RWPE2 (cell line): ENCODE measurements at regions not wholly inside any gene's neighbourhood (a gene's known extent, or its start where the extent isn't known, plus 50 kb on each side); places are given as distances from the start of the nearest gene placed in this dataset.
A peak's percentile ranks its signal among the peaks of the same experiment; 100 is the strongest.

ENCODE experiments used
- ATAC-seq: fragments of 200-7000 bp; cut with Tn5 transposase; 3 replicates; pipeline ENCODE4 v1.9.1; 2021; ENCODE audit warnings: low read depth
- DNase-seq: peaks from one replicate; pipeline ENCODE4 v3.0.0-alpha.2; 2020; ENCODE audit warnings: low spot score
- H3K27ac ChIP-seq: fragments of 450-650 bp; 2 replicates; pipeline ENCODE4 v1.5.1; 2017; ENCODE audit warnings: mild to moderate bottlenecking; ENCODE audit not compliant: poor library complexity, severe bottlenecking
- H3K27me3 ChIP-seq: fragments of 250-450 bp; sonication (Bioruptor Pico); 2 replicates; pipeline ENCODE4 v1.5.1; 2021; ENCODE audit warnings: mild to moderate bottlenecking, moderate library complexity; ENCODE audit not compliant: insufficient read depth, poor library complexity, severe bottlenecking
- H3K36me3 ChIP-seq: fragments of 250-450 bp; sonication (Bioruptor Pico); 2 replicates; pipeline ENCODE4 v1.5.1; 2020; ENCODE audit warnings: low read depth, mild to moderate bottlenecking, moderate library complexity
- H3K4me1 ChIP-seq: fragments of 250-450 bp; sonication (Bioruptor Pico); 2 replicates; pipeline ENCODE4 v1.5.1; 2021; ENCODE audit warnings: mild to moderate bottlenecking, moderate library complexity; ENCODE audit not compliant: insufficient read depth, poor library complexity, severe bottlenecking
- H3K4me3 ChIP-seq: fragments of 250-450 bp; sonication (Bioruptor Pico); 2 replicates; pipeline ENCODE4 v1.5.1; 2021; ENCODE audit warnings: mild to moderate bottlenecking, moderate library complexity; ENCODE audit not compliant: severe bottlenecking
- H3K9me3 ChIP-seq: fragments of 250-450 bp; sonication (Bioruptor Pico); 2 replicates; pipeline ENCODE4 v1.5.1; 2021; ENCODE audit warnings: mild to moderate bottlenecking, moderate library complexity; ENCODE audit not compliant: severe bottlenecking
- CTCF ChIP-seq: fragments of 450-650 bp; IDR thresholded peaks from one replicate; pipeline ENCODE4 v1.5.1; 2017; ENCODE audit warnings: mild to moderate bottlenecking, moderate library complexity; ENCODE audit not compliant: poor library complexity, severe bottlenecking

DNA sequence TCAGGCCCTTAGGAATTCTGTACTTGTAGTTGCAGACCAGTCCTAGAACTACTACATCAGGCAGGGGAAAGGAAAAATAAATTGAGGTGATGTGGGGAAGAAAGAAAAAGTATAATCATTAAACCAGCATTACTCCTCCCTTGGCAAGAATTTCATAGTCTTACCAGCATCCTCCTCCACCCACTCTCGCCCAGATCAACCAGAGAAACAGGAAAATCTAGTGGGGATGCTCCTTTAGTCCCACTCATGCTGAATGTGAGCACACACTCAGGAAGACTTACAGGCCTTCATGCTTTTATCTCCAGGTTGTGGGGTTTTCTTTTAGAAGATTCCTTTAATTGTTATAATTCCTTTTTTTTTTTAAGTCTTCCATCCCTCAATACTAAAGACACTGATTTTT lies 129.3 kb upstream of the CCDC150 start:
- Histone ChIP-seq H3K9me3 (no peaks in the 10 kb centered on the region), H3K4me3 (no peak overlapping the region), H3K27ac (no peak overlapping the region), H3K27me3 (no peaks in the 10 kb centered on the region), H3K36me3 (no peaks in the 10 kb centered on the region), H3K4me1 (no peaks in the 10 kb centered on the region)
- DNase-seq (no peak), ATAC-seq (no peak)
- TF ChIP-seq CTCF, result no peak

DNA sequence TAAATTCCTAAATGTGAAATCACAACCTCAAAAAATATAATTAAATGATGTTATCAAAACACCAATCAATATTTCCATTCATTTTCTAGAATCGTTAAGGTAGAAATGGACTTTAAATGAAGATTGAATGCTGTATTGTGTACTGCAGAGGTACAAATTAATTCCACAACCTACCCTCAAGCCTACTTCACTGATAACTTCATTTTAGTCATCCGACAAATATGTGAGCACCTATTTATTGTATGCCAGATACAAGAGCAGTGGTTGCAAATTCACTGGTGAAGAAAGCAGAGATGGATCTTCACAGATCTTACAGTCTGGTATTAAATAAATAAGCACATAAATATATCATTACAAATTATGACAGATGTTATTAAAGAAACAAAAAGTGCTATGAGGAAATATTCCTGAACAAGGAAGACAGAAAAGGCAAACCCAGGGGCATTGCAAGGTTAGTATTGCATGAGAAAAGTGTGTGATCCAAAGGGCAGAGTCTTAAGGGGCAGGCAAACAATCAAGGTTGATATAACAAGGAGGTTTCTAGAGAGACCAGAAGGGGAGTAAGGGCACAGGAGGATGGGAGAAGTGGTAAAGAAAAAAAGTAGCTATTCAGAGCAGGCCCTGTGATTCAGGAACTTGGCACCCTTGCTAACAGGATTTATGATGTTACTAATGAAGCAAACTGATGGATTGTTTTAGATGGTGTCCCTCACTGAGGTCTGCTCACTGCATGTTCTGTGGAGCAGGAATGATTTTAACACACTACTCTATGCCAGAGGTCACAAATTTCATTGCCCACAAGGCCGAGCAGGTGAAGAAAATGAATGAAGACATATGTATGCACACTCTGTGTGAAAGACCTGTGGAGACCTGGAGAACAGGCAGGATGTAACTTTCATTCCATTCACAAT lies 128.0 kb upstream of the CCDC150 start:
- Histone ChIP-seq H3K4me3 (no peak overlapping the region), H3K27me3 (no peaks in the 10 kb centered on the region), H3K27ac (no peak overlapping the region), H3K36me3 (no peaks in the 10 kb centered on the region), H3K4me1 (no peaks in the 10 kb centered on the region), H3K9me3 (no peaks in the 10 kb centered on the region)
- DNase-seq (no peak), ATAC-seq (no peak)
- no peak for TF ChIP-seq CTCF

DNA sequence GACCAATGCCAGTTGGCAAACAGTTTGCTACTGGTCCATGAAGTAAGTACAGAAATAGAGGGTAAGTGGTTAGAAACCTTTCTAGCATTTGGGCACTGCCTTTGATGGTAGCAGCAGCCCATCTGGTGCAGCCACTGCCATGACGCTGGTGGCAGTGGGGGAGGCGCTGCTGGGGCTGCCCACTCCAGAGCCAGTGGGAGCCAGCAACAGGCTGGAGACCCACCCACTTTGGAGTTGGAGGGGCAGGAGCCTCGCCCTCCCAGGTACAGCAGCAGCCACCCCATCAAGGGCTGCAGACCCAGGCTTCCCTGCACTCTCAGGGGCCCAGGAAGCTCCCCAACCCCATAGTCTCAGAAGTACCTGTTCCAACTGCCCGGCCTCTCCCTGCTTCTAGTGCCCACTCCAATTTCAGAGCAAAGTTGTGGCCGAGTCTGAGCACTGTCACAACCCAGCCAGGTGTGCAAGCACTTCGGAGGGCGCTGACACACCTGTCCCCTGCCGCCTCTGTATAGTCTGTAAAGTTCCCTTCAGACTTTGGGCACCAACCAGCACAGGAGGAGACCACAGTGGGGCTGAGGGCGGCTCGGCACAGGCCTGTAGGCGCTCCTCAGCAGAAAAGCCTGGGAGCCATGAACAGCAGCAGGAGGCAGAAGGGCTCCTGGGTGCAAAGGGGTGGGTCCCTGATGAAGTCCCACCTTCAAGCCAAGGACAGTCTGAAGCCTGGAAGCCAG lies 125.6 kb upstream of the CCDC150 start:
- no peak overlapping the region for H3K27ac ChIP-seq
- H3K4me1 ChIP-seq, result no peaks in the 10 kb centered on the region
- H3K36me3 ChIP-seq, result no peaks in the 10 kb centered on the region
- no peak overlapping the region for H3K4me3 ChIP-seq
- TF ChIP-seq CTCF, result no peak
- DNase-seq (no peak), ATAC-seq (no peak)
- H3K9me3 ChIP-seq, result no peaks in the 10 kb centered on the region
- H3K27me3 ChIP-seq, result no peaks in the 10 kb centered on the region

DNA sequence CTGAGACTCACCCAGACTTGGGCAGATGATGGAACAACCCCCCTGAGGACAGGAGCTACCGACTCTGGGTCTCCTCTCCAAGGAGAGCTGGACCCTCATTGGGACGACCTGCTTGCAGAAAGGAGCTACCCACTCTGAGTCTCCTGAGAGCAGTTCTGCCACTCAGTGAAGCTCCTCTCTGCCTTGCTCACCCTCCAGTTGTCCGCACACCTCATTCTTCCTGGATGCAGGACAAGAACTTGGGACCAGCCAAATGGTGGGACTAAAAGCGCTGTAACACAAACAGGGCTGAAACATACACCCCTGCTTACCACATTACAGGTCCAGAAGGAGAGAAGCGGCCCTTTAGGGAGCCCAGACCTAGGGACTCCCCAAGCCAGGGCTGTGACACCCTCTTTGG lies 124.9 kb upstream of the CCDC150 start:
- ATAC-seq, result peak; percentile 27; the same call in 2 of the 3 replicates
- H3K27me3 ChIP-seq, result no peaks in the 10 kb centered on the region
- no peak overlapping the region for H3K4me3 ChIP-seq
- H3K9me3 ChIP-seq, result no peaks in the 10 kb centered on the region
- H3K4me1 ChIP-seq, result no peaks in the 10 kb centered on the region
- DNase-seq, result no peak
- no peak for TF ChIP-seq CTCF
- no peaks in the 10 kb centered on the region for H3K36me3 ChIP-seq
- H3K27ac ChIP-seq, result no peak overlapping the region
